ENCODE measurements at regions not wholly inside any gene's neighbourhood (a gene's known extent, or its start where the extent isn't known, plus 50 kb on each side); places are given as distances from the start of the nearest gene placed in this dataset.
"Not testable (repeated sequence)": the region's sequence is repeated elsewhere in the genome, so short reads cannot be mapped to it uniquely, and the experiment has no call there.

- no peaks in the 10 kb centered on the region for H3K36me3 Mint-ChIP-seq (ENCODE audit: insufficient read depth, unreplicated experiment)
- CTCF ChIA-PET = no interaction called here
- TF ChIP-seq, protein P1, sequence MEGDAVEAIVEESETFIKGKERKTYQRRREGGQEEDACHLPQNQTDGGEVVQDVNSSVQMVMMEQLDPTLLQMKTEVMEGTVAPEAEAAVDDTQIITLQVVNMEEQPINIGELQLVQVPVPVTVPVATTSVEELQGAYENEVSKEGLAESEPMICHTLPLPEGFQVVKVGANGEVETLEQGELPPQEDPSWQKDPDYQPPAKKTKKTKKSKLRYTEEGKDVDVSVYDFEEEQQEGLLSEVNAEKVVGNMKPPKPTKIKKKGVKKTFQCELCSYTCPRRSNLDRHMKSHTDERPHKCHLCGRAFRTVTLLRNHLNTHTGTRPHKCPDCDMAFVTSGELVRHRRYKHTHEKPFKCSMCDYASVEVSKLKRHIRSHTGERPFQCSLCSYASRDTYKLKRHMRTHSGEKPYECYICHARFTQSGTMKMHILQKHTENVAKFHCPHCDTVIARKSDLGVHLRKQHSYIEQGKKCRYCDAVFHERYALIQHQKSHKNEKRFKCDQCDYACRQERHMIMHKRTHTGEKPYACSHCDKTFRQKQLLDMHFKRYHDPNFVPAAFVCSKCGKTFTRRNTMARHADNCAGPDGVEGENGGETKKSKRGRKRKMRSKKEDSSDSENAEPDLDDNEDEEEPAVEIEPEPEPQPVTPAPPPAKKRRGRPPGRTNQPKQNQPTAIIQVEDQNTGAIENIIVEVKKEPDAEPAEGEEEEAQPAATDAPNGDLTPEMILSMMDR (IDR thresholded peaks at IDR 0.05; ENCODE audit: unreplicated experiment) = no peak
- H3K4me3 Mint-ChIP-seq (ENCODE audit: low read depth, unreplicated experiment) = no peak overlapping the region
- H3K27me3 Mint-ChIP-seq (ENCODE audit: unreplicated experiment) = no peaks in the 10 kb centered on the region
- no peak for DNase-seq
- no peak overlapping the region for H3K27ac Mint-ChIP-seq (ENCODE audit: unreplicated experiment)
- intact Hi-C loops (cut with micrococcal nuclease; ENCODE audit: unreplicated experiment) = no loop called here
- H3K9me3 Mint-ChIP-seq (ENCODE audit: low read depth, unreplicated experiment) = peaks cover 12% of the 10 kb centered on the region
- BruUV-seq (replicated peaks) = no TSS peak
- peaks cover 20% of the 10 kb centered on the region for H3K4me1 Mint-ChIP-seq (ENCODE audit: low read depth, unreplicated experiment)
These were observed 171.4 kb upstream of the NDUFV2 start for GRCh38 chr18:8930990-8931616.

DNA sequence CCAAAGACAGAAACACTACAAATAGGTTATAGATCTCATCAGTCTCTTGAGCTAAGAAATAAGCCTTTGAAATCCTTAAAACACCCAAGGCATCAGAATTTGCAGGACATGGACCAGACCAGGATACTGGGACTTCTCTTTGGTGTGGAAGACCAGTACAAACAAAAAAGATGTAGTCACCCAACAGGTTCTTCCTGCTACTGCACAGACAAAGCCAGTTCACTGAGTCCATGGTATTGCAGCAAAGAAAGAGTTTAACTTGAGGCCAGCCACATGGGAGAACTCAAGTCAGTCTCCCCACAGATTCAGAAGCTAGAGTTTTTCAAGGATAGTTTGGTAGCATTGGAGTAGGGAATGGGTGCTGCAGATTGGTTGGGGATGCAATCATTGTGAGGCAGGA lies 169.6 kb upstream of the NDUFV2 start:
- Mint-ChIP-seq H3K36me3 (ENCODE audit: insufficient read depth, unreplicated experiment) (peaks cover 12% of the 10 kb centered on the region), H3K9me3 (ENCODE audit: low read depth, unreplicated experiment) (peaks cover 9% of the 10 kb centered on the region), H3K27ac (ENCODE audit: unreplicated experiment) (no peak overlapping the region), H3K4me3 (ENCODE audit: low read depth, unreplicated experiment) (no peak overlapping the region), H3K27me3 (ENCODE audit: unreplicated experiment) (no peaks in the 10 kb centered on the region), H3K4me1 (ENCODE audit: low read depth, unreplicated experiment) (peaks cover 38% of the 10 kb centered on the region)
- CTCF ChIA-PET = no interaction called here
- no TSS peak for BruUV-seq (replicated peaks)
- DNase-seq = no peak
- TF ChIP-seq, protein P1 (IDR thresholded peaks at IDR 0.05; ENCODE audit: unreplicated experiment) = no peak
- intact Hi-C loops (cut with micrococcal nuclease; ENCODE audit: unreplicated experiment) = no loop called here

DNA sequence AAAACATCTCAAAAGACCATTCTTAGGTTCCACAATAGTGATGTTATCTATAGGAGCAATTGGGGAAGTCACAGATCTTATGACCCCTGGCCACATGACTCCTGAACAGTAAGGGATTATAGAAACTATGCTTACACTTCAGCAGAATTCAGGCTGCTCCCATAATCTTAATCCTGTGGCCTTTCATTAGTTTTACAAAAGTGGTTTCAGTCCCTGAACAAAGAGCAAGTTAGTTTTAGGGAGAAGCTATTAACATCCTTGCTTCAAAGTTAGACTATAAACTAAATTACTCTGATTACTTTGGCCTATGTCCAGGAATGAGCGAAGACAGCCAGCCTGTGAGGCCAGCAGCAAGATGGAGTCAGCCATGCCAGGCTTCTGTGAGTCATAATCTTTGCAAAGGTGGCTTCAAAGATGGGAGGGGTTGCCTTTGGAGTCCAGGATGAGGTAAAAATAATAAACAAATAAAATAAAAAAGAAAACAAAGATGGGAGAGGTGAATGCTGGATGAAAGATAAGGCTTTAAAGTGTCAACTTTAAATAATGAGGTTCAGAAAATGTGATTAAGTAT lies 168.7 kb upstream of the NDUFV2 start:
- no peaks in the 10 kb centered on the region for H3K27me3 Mint-ChIP-seq (ENCODE audit: unreplicated experiment)
- CTCF ChIA-PET = no interaction called here
- no peak overlapping the region for H3K27ac Mint-ChIP-seq (ENCODE audit: unreplicated experiment)

GRCh38 chr18:8935346-8935745 lies 167.2 kb upstream of the NDUFV2 start:
- DNase-seq; CTCF ChIA-PET; H3K27ac Mint-ChIP-seq (ENCODE audit: unreplicated experiment); intact Hi-C loops (cut with micrococcal nuclease; ENCODE audit: unreplicated experiment); H3K9me3 Mint-ChIP-seq (ENCODE audit: low read depth, unreplicated experiment); BruUV-seq (replicated peaks); H3K27me3 Mint-ChIP-seq (ENCODE audit: unreplicated experiment); H3K4me3 Mint-ChIP-seq (ENCODE audit: low read depth, unreplicated experiment): not testable (repeated sequence)
- peaks cover 15% of the 10 kb centered on the region for H3K36me3 Mint-ChIP-seq (ENCODE audit: insufficient read depth, unreplicated experiment)
- H3K4me1 Mint-ChIP-seq (ENCODE audit: low read depth, unreplicated experiment) = peaks cover 42% of the 10 kb centered on the region

More for the DNA sequence above, 168.7 kb upstream of the NDUFV2 start:
- no peak for DNase-seq
- BruUV-seq (replicated peaks) = no TSS peak
- H3K4me3 Mint-ChIP-seq (ENCODE audit: low read depth, unreplicated experiment) = no peak overlapping the region
- TF ChIP-seq, protein P1 (IDR thresholded peaks at IDR 0.05; ENCODE audit: unreplicated experiment) = no peak
- intact Hi-C loops (cut with micrococcal nuclease; ENCODE audit: unreplicated experiment) = no loop called here
- peaks cover 42% of the 10 kb centered on the region for H3K4me1 Mint-ChIP-seq (ENCODE audit: low read depth, unreplicated experiment)
- H3K36me3 Mint-ChIP-seq (ENCODE audit: insufficient read depth, unreplicated experiment) = peaks cover 15% of the 10 kb centered on the region
- peaks cover 9% of the 10 kb centered on the region for H3K9me3 Mint-ChIP-seq (ENCODE audit: low read depth, unreplicated experiment)

DNA sequence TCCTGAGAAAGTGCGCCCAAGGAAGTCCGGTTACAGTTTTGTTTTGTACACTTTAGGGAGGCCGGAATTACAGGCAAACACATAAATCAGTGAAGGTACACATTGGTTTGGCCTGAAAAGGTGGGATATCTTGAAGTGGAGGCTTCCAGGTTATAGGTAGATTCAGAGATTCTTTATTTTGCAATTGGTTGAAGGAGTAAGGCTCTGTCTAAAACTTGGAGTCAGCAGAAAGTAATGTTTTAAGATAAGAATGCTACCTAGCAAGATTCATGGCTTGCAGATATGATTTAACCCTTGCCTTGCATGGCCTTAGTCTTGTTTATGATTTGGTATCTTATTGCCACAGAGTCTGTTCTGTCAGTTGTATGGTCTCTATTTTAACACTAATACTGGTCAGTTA lies 165.9 kb upstream of the NDUFV2 start:
- H3K4me3 Mint-ChIP-seq (ENCODE audit: low read depth, unreplicated experiment) = peak overlapping the region; percentile 27
- peaks cover 42% of the 10 kb centered on the region for H3K4me1 Mint-ChIP-seq (ENCODE audit: low read depth, unreplicated experiment)
- peaks cover 3% of the 10 kb centered on the region for H3K9me3 Mint-ChIP-seq (ENCODE audit: low read depth, unreplicated experiment)
- H3K27me3 Mint-ChIP-seq (ENCODE audit: unreplicated experiment) = no peaks in the 10 kb centered on the region
- CTCF ChIA-PET = interaction anchor here (0.6 kb wide), 1 partner anchor 810 kb away, joined by 8 read pairs; no protein-coding TSS in a partner anchor
- TF ChIP-seq, protein P1 (IDR thresholded peaks at IDR 0.05; ENCODE audit: unreplicated experiment) = no peak
- intact Hi-C loops (cut with micrococcal nuclease; ENCODE audit: unreplicated experiment) = no loop called here
- BruUV-seq (replicated peaks) = no TSS peak
- H3K36me3 Mint-ChIP-seq (ENCODE audit: insufficient read depth, unreplicated experiment) = peaks cover 15% of the 10 kb centered on the region
- no peak for DNase-seq
- peak overlapping the region; percentile 88 for H3K27ac Mint-ChIP-seq (ENCODE audit: unreplicated experiment)

Measured in Calu3 (cell line).